Osteoblast (primary cell): ENCODE measurements at regions not wholly inside any gene's neighbourhood (a gene's known extent, or its start where the extent isn't known, plus 50 kb on each side); places are given as distances from the start of the nearest gene placed in this dataset.

Source experiments
- DNase-seq: peaks from one replicate; pipeline ENCODE4 v3.0.0; 2011; ENCODE audit warnings: low spot score, mixed read lengths; ENCODE audit not compliant: insufficient read length; ENCODE audit errors: missing footprints
- H2AFZ ChIP-seq: 2 replicates; pipeline ENCODE4 v1.6.0; 2011; ENCODE audit warnings: mild to moderate bottlenecking, low read length
- H3K27ac ChIP-seq: 2 replicates; pipeline ENCODE4 v1.5.1; 2011; ENCODE audit warnings: mild to moderate bottlenecking, low read depth, low read length, moderate library complexity
- H3K27me3 ChIP-seq: 2 replicates; pipeline ENCODE4 v1.6.0; 2012; ENCODE audit warnings: mild to moderate bottlenecking, control low read depth, inconsistent platforms, low read length, moderate library complexity; ENCODE audit not compliant: insufficient read depth
- H3K36me3 ChIP-seq: 2 replicates; pipeline ENCODE4 v1.5.1; 2011; ENCODE audit warnings: mild to moderate bottlenecking, low read length, control low read depth, moderate library complexity; ENCODE audit not compliant: insufficient read depth
- H3K4me1 ChIP-seq: 2 replicates; pipeline ENCODE4 v1.5.1; 2011; ENCODE audit warnings: mild to moderate bottlenecking, low read length, control low read depth, moderate library complexity; ENCODE audit not compliant: insufficient read depth
- H3K4me2 ChIP-seq: 2 replicates; pipeline ENCODE4 v1.6.0; 2011; ENCODE audit warnings: mild to moderate bottlenecking, low read length; ENCODE audit not compliant: insufficient read depth
- H3K4me3 ChIP-seq: fragments of 200-600 bp; sonication (generic); 3 replicates; pipeline ENCODE4 v1.5.1; 2012; ENCODE audit warnings: mild to moderate bottlenecking, low read length, inconsistent platforms; ENCODE audit not compliant: insufficient read depth
- H3K79me2 ChIP-seq: 2 replicates; pipeline ENCODE4 v1.6.0; 2012; ENCODE audit warnings: mild to moderate bottlenecking, low read length, control low read depth, inconsistent platforms; ENCODE audit not compliant: insufficient read depth
- H3K9me3 ChIP-seq: 2 replicates; pipeline ENCODE4 v1.5.1; 2011; ENCODE audit warnings: low read depth, low read length, control low read depth
- H4K20me1 ChIP-seq: 2 replicates; pipeline ENCODE4 v1.6.0; 2012; ENCODE audit warnings: mild to moderate bottlenecking, low read length, control low read depth; ENCODE audit not compliant: insufficient read depth
- CTCF ChIP-seq: IDR thresholded peaks from 2 replicates; pipeline ENCODE4 v1.5.1; 2011; ENCODE audit warnings: mild to moderate bottlenecking, low read depth, low read length, moderate library complexity; ENCODE audit errors: extremely low read depth

DNA sequence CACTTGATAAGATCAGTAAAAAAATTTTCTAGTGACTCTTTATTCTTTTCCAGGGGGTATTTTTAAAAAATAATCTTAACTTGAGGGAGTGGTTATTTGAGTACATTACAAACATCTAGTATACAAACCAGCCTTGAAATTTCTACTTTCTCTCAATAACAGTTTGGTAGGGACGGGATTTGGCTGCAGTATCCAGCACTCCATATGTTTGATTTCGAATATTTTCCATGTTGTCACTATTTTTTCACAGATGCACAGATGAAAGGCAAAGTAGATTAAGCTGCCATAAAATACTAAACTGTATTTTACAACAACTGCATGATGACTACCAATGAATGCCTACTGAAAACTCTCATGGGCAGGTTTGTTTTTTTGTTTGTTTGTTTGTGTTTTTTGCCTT lies 225.0 kb downstream of the COX7B2 start:
- Histone ChIP-seq H3K9me3 (no peaks in the 10 kb centered on the region), H3K4me2 (no peak overlapping the region), H2AFZ (no peak overlapping the region), H3K36me3 (no peaks in the 10 kb centered on the region), H4K20me1 (no peaks in the 10 kb centered on the region), H3K27ac (no peak overlapping the region), H3K27me3 (no peaks in the 10 kb centered on the region), H3K79me2 (no peaks in the 10 kb centered on the region), H3K4me3 (no peak overlapping the region), H3K4me1 (no peaks in the 10 kb centered on the region)
- TF ChIP-seq CTCF, result no peak
- no peak for DNase-seq

DNA sequence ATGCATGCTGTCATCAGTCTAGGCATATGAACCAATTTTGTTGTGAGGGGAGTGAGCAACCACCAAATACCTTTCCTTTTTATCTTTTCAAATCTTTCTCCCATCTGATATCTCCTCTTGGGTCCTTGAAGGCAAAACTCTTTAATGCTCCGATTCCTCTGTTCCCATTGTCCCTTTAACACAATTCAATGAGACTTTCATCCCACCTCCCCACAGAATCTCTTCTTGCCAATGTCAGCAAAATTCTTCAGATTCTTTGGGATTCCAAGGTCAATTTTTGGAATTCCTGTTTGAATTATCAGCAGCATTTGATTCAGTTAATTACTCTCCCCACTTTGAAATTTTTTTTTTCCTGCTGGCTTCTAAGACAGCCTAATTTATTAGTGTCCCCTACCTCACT lies 232.7 kb downstream of the COX7B2 start:
- H3K27me3 ChIP-seq, result no peaks in the 10 kb centered on the region
- H3K9me3 ChIP-seq, result no peaks in the 10 kb centered on the region
- no peaks in the 10 kb centered on the region for H4K20me1 ChIP-seq
- no peaks in the 10 kb centered on the region for H3K4me1 ChIP-seq
- no peak overlapping the region for H3K4me2 ChIP-seq
- no peak overlapping the region for H2AFZ ChIP-seq
- H3K4me3 ChIP-seq, result no peak overlapping the region
- no peak for TF ChIP-seq CTCF
- H3K27ac ChIP-seq, result no peak overlapping the region
- DNase-seq, result no peak
- H3K36me3 ChIP-seq, result no peaks in the 10 kb centered on the region
- no peaks in the 10 kb centered on the region for H3K79me2 ChIP-seq

DNA sequence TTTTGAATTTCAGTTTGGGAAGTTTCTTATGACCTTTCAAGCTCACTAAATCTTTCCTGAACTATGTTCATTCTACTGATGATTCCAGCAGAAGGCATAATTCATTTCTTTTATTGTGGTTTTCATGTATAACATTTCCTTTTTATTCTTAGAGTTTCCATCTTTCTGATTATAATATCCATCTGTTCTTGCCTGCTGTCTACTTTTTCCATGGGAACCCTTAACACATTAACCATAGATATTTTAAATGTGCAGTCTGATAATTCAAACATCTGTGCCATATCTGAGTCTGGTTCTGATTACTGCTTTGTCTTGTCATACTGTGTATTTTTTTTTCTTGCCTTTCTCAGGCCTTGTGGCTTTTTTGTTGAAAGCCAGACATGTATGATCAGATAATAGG lies 234.7 kb downstream of the COX7B2 start:
- no peak for DNase-seq
- Histone ChIP-seq H3K27me3 (no peaks in the 10 kb centered on the region), H3K27ac (no peak overlapping the region), H3K36me3 (no peaks in the 10 kb centered on the region), H3K4me3 (no peak overlapping the region), H4K20me1 (no peaks in the 10 kb centered on the region), H3K4me1 (no peaks in the 10 kb centered on the region), H3K79me2 (no peaks in the 10 kb centered on the region), H3K9me3 (no peaks in the 10 kb centered on the region), H2AFZ (no peak overlapping the region), H3K4me2 (no peak overlapping the region)
- no peak for TF ChIP-seq CTCF

- Histone ChIP-seq H3K9me3 (no peaks in the 10 kb centered on the region), H3K4me1 (no peaks in the 10 kb centered on the region), H3K27me3 (no peaks in the 10 kb centered on the region), H3K4me2 (no peak overlapping the region), H3K36me3 (no peaks in the 10 kb centered on the region), H3K4me3 (no peak overlapping the region), H3K27ac (no peak overlapping the region), H3K79me2 (no peaks in the 10 kb centered on the region), H4K20me1 (no peaks in the 10 kb centered on the region), H2AFZ (no peak overlapping the region)
- no peak for TF ChIP-seq CTCF
- DNase-seq, result no peak
These were observed 241.3 kb downstream of the COX7B2 start for GRCh38 chr4:46667790-46668189.
